ENCODE measurements at regions not wholly inside any gene's neighbourhood (a gene's known extent, or its start where the extent isn't known, plus 50 kb on each side); places are given as distances from the start of the nearest gene placed in this dataset.

DNA sequence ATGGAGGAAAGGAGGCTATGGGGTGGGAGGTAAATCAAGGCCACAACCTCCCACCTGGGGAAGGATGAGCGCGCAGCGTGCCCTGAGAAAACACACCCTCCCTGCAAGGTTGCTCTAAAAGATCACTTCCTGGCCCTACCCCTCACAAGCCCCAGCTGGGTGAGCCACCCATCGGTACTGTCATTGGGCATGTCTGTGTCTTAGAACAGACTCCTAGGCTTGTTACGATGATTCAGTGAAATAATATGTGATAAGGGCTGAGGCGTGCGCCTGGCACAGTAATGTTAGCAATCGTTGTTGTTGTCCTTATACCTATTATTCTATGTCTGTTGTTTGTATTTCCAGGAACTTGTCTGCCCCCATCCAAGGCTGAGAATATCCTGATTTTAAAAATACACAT is 175.1 kb downstream of the ZFP36L2 start:
- no peak for DNase-seq

DNA sequence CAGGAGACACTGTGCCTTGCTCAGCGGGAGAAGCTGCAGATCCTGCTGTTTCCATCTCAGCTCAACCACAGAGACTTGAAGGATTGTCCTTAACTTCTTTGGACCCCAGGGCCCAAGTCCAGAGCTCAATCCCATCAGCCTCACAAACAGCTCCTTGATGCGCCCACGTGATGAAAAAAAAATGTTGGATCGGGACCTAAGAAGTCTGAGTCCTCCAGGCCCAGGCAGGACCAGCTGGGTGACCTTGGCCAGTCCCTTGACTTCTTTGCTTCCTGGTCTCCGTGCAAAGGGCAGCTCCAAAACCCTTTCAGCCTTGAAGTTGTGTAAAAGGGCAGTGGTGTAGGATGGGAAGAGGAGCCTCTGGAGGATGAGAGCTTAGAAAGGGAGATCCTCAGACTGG is 175.5 kb downstream of the ZFP36L2 start:
- no peak for DNase-seq

DNA sequence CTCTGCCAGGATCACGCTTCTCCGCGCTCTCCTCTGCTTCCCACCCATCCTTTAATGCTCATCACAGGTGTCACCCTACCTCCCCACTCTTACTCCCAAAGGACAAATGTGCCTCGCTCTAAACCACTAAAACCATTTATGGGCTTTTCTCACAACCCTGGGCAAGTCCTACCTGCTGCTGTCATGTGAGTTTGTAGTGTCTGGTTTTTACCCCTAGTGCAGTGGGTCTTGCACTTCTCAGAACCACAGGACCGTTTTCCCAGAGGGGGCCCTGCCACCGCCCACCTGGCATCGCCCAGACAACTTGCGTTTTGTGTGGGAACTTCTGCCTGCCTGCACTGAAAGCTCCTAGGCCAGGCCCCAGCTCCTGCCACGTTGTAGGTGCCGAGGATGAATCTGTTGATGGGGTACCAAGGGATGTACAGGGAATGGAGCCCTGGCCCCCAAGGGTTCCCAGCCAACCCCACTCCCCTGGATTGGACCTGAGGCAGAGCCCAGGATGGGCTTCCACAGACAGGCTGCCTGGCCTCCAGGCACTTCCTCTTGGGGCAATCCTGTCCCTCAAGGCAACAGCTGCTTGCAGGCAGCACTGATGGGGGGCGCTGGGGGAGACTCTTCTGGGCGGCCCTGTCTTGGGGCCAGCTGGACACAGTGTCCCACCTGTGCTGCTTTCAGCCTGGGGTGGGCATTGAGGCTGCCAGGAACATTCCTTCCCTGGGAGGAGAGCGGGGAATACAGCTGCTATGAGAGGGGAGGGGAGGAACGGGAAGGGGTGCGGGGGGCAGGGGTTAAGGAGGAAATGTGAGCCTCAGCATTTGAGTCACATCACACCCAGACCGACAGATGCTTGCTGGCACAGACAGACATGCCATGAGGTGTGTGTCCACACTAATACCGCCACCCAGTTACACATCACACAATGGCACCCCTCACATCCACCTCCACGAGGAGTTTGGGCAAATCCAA is 176.3 kb downstream of the ZFP36L2 start:
- DNase-seq: no peak

DNA sequence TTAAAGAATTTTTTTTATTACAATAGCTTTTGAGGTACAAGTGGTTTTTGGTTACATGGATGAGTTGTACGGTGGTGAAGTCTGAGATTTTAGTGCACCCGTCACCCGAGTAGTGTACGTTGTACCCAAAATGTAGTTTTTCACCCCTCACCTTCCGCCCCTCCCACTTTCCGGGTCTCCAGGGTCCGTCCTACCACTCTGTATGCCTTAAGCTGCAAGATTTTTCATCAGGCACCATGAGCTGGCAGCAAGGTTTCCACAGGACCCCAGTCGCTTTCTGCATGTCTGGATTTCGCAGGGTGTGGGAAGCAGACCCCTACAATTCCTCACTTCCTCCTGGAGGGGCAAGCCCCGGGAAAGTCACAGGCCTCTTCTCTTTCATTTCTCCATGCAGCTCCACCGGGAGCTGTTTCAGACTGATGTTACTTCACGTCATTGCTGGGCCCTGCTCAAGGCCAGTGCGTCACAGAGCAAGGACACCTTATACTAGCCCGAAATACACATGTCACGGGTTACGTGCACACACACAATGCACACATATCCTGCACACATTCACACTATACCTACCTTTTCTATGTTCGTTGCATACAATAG is 179.1 kb downstream of the ZFP36L2 start:
- DNase-seq: no peak

DNA sequence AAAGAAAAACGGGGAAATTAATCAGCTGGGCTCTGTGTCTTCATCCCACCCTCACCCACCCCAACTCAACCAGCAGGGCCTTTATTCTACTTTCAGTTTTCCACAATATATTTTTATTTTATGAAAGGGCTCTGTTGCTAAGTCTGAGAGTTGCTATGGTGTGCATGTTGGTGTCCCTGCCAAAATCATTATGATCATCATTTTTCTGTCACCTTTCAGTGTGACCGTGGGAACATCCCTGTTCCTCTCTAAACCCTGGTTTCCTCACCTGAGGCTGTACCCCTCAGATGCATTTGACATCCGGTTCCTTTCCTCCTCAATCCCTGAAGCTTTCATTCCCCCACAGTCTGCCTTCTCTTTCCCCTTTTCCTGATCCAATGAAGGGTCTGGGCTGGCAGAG is 180.5 kb downstream of the ZFP36L2 start:
- DNase-seq: no peak

DNA sequence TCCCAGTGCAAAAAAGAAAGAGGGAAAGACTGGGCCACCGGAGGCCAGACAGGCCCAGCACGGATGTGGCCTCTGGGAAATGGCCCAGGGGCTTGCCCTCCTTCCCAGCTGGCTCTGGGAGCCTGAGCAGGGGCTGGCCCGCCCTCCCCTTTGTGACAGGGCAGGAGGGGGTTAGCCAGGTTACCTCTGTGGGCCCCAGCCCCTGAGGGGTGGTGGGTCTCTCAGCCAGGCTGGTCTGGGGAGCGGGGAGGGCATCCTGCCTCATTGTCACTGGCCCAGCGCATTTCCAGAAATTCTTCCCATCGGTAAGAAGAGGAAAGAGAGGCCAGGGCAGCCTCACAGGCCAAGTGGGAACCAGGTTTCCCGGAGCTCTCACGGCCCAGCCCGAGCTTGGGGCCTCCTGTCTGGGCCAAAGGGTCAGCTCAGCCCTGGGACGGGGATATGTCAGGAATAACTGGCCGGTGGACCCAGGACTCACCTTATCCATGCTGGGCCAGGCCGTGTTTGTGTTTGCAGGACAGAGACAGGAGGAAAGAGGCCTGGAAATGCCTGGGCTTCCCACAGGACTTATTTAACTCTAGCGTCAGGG is 182.2 kb downstream of the ZFP36L2 start:
- DNase-seq: no peak

DNA sequence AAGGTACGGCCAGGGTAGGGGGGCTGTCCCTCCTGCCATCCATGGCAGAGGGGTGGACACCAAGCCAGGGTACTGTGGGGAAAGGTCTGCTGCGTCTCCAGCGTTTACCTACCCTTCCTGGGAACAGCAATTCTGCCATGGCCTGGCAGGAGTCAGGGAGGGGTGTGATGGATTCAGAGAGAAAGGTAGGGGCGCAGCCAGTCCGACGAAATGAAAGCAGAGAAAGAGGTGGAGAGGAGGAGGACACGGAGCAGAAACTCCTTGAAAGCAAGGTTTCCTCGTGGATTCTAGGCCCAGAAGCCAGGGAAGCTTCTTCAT is 182.9 kb downstream of the ZFP36L2 start:
- no peak for DNase-seq

DNA sequence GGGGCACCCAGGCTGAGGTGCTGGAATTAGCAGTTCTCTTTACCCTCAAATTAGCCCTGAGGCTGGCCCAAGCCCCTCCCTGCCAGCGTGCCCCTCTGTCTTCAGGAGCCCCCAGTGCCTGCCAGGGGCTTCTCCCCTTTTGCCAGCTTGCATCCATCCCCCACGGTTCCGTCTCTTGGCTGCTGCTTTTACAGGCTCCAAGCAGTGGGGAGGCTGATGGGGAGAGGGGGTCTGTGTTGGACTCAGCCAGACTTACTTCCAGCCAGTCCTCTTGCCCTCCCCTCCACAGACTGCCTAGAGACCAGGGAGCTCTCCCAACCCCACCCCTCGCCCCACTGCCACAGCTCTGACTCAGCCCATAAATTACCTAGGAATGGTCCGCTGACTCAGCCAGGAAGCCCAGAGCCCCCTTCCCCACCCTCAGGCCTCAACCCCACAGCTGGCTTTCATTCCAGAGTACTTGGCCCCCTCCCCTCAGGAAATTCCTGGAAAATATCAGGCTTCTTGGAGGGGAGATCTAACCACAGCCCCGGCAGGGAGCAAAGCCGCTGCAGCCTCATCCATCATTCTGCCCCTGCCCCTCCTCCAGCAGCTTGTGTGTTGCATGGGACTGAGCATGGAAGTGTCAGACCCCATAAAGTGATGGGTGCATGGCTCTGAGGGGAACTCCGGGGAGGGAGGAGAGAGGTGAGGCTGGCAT is 184.6 kb downstream of the ZFP36L2 start:
- DNase-seq: no peak

DNA sequence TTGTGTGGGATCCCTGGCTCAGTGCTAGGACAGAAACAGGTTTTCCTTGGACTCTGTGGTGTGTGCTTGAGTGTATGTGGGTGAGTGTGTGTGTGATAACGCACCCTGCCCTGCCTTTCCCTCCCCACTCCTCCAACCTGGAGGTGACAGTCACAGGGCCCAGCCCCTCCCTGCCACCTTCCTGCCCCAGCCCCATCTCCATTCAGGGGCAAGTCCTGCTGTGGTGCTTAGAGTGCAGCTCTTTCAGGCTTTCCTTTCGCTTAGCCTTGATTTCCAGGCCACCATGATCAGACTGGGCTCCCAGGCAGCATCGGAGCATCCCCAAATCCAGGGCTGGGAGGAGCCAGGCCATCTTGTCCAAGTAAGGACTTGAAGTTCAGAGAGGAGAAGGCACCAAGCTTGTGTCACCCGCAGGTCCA is 185.2 kb downstream of the ZFP36L2 start:
- no peak for DNase-seq

DNA sequence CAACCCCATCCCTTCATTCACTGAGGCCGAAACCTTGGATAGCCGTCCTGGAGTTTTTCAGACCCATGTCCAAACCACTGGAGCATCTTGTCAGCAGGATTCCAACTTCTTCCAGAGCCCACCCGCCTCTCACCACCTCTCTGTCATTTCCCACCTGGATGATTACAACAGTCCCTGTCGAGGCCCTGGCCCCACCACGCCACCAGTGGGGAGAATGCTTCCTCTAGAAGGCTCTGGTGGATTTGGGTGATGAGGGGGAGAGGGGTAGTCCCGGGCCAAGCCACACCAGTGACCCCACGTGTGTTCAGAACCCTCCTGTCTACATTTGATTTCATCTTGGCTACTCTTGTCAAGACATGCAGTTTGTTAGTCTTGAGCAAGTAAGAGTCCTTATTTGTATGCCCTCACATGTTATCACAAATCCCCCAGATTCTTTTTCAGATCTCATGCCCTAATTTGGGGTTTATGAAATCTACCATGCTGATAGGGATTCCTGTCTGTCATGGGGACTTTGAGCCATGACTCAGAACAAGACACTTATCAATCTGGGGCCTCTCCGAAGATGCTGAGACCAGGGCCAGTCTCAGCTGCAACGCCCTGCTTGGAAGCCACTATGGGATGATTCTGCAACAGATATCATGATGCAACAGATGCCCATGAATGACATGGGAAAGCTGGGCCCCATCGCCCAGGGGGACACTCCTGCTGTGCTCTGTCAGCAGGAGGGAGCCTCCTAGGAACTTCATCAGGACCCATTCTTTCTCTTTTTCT is 186.1 kb downstream of the ZFP36L2 start:
- no peak for DNase-seq

DNA sequence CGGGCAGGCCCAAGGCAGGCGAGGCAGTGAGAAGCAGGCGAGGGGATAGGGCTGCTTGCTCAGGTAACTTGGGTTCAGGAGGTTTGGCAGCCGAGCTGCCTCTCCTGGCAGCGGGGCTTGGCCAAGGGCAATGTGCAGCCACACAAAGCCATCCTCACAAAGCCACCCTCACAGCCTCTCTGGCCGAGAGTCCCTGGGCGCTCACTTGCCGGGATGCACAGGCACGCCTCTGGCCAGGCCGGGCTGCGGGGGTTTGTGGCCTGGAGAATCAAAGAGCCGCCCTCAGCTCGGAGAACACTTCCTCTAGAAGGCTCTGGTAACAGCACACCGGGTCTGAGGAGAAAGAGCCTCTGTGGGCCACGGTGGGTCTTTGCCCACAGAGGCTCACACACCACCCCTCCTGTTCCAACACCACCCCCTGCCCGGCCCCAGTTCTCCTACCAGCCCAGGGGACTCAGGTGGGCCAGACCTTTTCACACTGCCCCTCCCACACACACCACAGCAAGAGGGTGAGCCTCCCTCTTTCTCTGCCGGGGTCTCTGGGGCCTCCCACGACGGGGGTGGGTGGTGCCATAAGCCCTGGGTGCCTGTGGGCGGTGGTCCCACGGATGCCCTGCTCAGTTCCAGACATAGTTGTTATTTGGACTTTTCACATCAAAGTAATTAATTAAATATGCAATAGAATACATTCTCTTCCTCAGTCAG is 186.9 kb downstream of the ZFP36L2 start:
- DNase-seq: no peak

DNA sequence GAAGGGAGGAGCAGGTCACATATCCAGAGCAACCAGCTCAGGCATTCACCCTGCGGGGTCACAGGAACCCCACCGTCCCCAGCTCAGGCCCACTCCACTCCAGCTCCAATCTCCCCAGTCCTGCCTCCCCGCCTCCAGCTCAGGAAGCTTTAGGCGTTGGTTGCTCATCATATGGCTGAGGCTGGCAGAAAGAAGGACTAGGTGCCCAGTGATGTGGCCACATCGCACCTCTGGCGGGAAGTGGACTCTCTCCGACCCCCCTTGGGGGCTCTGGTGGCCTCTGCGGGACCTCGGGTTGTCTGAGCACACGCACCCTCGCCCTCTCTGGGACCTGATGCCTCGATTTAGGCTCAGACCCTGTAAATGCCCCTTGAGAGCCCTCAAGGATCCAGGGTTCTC is 187.7 kb downstream of the ZFP36L2 start:
- DNase-seq: no peak

DNA sequence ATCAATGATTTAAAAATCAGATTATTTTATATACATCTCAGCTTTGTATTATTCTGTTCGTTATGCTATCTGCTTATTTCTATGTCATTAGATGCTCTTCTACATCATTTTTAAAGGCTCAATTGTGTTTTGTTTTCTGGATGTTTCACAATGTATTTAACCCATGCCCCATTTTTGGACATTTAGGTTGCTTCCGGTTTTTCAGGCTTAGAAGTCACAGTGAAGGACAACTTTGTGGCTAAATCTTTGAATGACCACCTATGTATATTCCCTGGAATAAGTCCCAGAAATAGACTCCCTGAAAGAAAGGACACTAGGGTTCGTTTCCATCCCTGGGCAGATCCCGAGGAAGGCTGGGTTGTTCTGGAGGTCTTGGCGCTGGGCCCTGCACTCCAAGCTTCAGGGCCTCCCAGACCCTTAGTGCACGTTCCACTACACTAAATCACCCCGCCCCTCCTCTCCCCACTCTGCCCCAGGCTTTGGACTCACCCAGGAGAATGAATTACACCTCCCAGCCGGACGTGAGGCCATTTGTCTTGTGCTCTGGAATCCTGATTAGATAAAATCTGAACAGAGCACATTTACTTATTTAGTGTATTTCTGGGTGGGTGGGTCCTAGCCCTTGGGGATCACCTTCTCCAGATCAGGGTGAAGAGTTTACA is 188.2 kb downstream of the ZFP36L2 start:
- no peak for DNase-seq

DNA sequence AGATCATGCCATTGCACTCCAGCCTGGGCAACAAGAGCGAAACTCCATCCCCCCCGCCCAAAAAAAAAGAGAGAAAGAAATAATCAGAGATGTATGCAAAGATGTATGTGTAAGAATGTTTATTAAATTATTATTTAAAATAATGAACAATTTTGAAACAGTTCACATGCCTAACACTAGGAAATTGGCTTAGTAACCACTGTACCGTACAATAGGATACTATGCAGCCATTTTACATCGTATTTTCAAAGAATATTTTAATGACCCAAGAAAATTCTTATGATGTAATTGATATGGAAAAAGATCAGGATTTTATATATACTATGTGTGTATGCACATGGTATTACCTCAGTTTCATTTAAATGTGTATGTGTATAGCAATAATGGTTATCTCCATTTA is 190.5 kb downstream of the ZFP36L2 start:
- no peak for DNase-seq

DNA sequence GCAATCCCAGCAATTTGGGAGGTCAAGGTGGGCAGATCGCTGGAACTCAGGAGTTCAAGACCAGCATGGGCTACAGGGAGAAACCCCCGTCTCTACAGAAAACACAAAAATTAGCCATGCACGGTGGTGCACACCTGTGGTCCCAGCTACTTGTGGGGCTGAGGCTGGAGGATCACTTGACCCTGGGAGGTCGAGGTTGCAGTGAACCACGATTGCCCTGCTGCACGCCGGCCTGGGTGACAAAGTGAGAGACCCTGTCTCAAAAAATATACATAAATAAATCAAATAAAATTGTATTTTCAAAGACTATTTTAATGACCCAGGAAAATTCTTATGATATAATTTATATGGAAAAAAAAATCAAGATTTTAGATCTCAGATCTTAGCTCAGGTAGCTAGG is 191.5 kb downstream of the ZFP36L2 start:
- no peak for DNase-seq

DNA sequence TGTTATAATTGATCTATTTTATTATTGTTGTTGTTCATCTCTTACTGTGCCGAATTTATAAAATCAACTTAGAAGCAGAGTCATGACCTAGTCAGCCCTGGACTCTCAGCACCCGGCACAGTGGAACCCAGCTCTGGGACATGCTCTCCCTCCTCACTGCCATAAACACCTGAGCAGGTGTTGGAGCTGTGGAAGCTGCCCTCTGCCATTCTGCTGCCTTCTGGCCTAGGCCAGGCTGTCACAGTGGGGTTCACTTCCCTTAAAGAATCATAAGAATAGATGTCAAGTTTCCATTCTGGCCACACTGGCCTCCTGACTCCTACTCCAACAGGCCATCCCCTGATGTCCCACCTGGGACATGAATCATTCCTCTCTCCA is 192.2 kb downstream of the ZFP36L2 start:
- no peak for DNase-seq

DNA sequence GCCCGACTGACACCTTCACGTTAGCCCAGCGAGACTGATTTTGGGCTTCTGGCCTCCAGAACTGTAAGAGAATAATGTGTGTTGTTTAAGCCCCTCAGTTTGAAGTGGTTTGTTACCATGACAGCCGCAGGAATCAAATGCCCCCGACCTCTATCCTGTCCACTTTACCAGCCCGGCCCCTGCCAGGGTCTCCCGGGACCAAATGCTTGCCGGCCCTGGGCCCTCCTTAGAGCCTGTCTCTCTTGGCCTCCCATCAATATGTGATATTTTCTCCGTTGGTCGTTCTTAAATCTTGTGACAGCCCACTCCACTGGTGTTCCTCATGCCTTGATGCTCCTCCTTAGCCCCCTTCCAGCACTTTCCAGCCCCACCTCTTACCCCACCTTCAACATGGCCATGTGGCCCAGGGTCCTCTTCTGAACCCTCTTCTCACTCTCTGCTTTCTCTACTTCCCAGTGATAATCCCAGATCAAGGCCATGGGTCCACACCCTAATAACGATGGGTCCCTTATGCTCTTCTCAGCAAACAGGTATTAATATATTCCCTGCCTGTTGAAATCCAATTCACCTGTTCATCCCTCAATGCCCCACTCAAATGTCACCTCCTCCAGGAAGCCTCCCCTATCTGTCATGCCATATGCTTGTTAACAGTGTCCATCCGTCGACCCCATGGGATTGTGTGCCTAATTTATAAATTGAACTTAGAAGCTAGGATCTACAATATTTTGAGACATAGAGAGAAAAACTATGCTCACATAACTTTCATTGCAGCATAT is 192.8 kb downstream of the ZFP36L2 start:
- no peak for DNase-seq

DNA sequence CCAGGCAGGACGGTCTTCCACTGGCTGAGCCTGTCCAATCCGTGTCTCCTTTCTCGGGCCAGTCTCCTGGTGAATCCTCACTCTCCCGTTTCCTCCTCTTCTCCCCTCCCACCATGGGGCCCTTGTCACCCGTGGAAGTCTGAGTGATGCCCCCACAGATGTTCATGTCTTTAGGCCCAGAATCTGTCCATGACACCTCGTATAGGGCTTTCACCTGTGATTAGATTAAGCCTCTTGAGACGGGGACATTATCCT is 193.5 kb downstream of the ZFP36L2 start:
- no peak for DNase-seq

DNA sequence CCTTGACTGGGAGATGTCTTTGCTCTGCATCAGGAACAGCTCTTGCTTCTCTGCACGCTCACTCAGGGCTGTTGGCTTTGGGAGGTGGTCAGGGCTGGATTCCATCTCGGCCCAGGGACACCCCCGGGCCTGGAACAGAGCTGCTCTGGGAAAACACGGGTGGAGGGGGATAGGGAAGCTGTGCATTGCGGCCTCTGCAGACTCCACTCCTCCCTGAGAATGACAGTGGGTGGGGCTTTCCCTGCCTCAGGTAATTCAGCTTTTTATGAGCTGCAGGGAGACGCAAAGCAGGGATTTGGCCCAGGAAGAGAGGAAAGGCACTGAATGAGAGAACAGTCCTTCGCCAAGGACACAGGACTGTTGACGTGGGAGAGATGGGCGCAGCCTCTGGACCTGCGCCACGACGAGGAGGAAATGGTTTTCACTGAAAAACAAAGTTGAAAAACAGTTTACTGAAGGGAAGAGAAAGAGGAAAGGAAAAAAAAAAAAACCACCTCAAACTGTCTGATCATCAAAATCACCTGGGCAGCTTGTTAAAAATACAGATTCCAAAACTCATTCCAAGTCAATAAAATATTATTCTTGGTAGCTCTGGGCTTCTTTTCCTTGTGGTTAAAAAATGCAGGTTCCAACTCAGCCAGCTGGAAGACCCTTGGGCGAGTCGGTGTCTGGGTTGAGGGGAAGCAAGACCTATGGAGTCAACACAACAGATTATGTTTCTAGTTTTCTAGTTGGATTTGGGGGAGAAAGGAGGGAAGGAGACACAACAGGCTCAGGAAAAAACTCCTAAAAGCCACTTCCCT is 194.0 kb downstream of the ZFP36L2 start:
- DNase-seq: no peak

DNA sequence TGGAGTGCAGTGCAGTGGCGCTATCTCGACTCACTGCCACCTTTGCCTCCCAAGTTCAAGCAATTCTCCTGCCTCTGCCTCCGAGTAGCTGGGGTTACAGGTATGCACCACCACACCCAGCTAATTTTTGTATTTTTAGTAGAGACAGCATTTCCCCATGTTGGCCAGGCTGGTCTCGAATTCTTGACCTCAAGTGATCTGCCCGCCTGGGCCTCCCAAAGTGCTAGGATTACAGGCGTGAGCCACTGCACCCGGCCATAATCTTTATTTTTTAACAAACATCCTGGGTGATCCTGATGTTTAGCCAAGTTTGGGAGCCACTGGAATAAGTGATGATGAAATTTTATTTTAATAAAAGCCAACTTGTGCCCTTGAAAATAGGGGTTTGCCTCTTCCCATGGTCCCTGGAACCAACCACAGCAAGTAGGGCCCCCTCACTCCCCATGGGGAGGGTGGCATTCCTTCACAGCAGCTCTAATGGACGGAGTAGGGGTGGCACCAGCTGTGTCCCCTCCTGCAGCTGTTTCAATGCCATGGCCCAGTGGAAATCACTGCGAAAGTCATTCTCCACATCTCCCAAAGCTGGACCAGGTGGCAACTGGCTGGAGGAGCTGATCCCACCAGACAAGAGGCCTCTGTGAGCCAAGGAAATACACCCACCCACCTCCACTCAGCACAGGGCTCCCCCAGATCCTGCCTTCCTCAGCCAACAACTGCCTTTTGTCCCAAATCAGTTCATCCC is 194.8 kb downstream of the ZFP36L2 start:
- DNase-seq: no peak
